G401.6 (cell line): ENCODE measurements at regions not wholly inside any gene's neighbourhood (a gene's known extent, or its start where the extent isn't known, plus 50 kb on each side); places are given as distances from the start of the nearest gene placed in this dataset.

Experiments used
- FAIRE-seq: peaks from 2 replicates; lab custom pipeline; 2012; peaks lifted over from hg19 to GRCh38; lab: Jason Lieb, UNC

- no peak for FAIRE-seq
These were observed 140.9 kb downstream of the ZFP36L2 start for GRCh38 chr2:43085505-43085904.

- FAIRE-seq, result no peak
These were observed 141.7 kb downstream of the ZFP36L2 start for GRCh38 chr2:43084699-43085091.

- no peak for FAIRE-seq
These were observed 142.4 kb downstream of the ZFP36L2 start for GRCh38 chr2:43083710-43084698.

- FAIRE-seq, result no peak
These were observed 143.3 kb downstream of the ZFP36L2 start for GRCh38 chr2:43082903-43083677.

- FAIRE-seq, result no peak
These were observed 144.1 kb downstream of the ZFP36L2 start for GRCh38 chr2:43082111-43082894.

GRCh38 chr2:43081131-43081765, 145.2 kb downstream of the ZFP36L2 start:
- FAIRE-seq, result no peak

GRCh38 chr2:43080571-43081021, 145.8 kb downstream of the ZFP36L2 start:
- FAIRE-seq, result no peak

GRCh38 chr2:43078781-43079755, 147.3 kb downstream of the ZFP36L2 start:
- no peak for FAIRE-seq

GRCh38 chr2:43078301-43078700, 148.1 kb downstream of the ZFP36L2 start:
- FAIRE-seq, result no peak

- FAIRE-seq, result no peak
These were observed 148.5 kb downstream of the ZFP36L2 start for GRCh38 chr2:43077876-43078275.

- no peak for FAIRE-seq
These were observed 149.7 kb downstream of the ZFP36L2 start for GRCh38 chr2:43076676-43077075.

- FAIRE-seq, result no peak
These were observed 150.4 kb downstream of the ZFP36L2 start for GRCh38 chr2:43075811-43076585.

- no peak for FAIRE-seq
These were observed 151.3 kb downstream of the ZFP36L2 start for GRCh38 chr2:43075054-43075593.

- FAIRE-seq, result no peak
These were observed 151.8 kb downstream of the ZFP36L2 start for GRCh38 chr2:43074592-43075053.

GRCh38 chr2:43074052-43074451, 152.4 kb downstream of the ZFP36L2 start:
- FAIRE-seq, result no peak

- FAIRE-seq, result no peak
These were observed 153.0 kb downstream of the ZFP36L2 start for GRCh38 chr2:43073401-43073825.

GRCh38 chr2:43071599-43072550, 154.5 kb downstream of the ZFP36L2 start:
- no peak for FAIRE-seq
